H1 (cell line): ENCODE measurements at regions not wholly inside any gene's neighbourhood (a gene's known extent, or its start where the extent isn't known, plus 50 kb on each side); places are given as distances from the start of the nearest gene placed in this dataset.

Source experiments
- CBX5 ChIP-seq: fragments of 300-800, 300-1000 bp; sonication (generic); IDR thresholded peaks from 2 replicates; pipeline ENCODE4 v1.7.1; 2016; ENCODE audit warnings: antibody characterized with exemption, low read length, low read depth
- CHD1 ChIP-seq: IDR thresholded peaks from 2 replicates; pipeline ENCODE4 v1.6.1; 2012; ENCODE audit warnings: low read depth, low read length, improper control_type of control experiment
- CREB1 ChIP-seq: IDR thresholded peaks from 2 replicates; pipeline ENCODE4 v1.6.1; 2012; ENCODE audit warnings: inconsistent platforms
- CTCF ChIP-seq, 3 experiments: IDR thresholded peaks; 1 replicate in 2 of 3; 2 replicates in 1 of 3; pipeline versions ENCODE4 v1.5.1 to v1.6.1; 2011; ENCODE audit warnings: low read length in 3 of 3, mild to moderate bottlenecking in 3 of 3, inconsistent platforms in 2 of 3, low read depth in 1 of 3, moderate library complexity in 1 of 3; ENCODE audit not compliant: insufficient read depth in 1 of 3; ENCODE audit errors: control extremely low read depth in 1 of 3
- EGR1 ChIP-seq: IDR thresholded peaks from 2 replicates; pipeline ENCODE4 v1.6.1; 2011; ENCODE audit warnings: low read depth, low read length, borderline replicate concordance
- EZH2 ChIP-seq: fragments of 200-600 bp; sonication (generic); IDR thresholded peaks from 2 replicates; pipeline ENCODE4 v1.7.1; 2012; ENCODE audit warnings: low read depth, mild to moderate bottlenecking, moderate library complexity, low read length, inconsistent platforms; ENCODE audit not compliant: severe bottlenecking
- RBBP5 ChIP-seq: IDR thresholded peaks from 2 replicates; pipeline ENCODE4 v1.7.1; 2012; ENCODE audit warnings: low read depth, mild to moderate bottlenecking, inconsistent platforms, low read length, moderate library complexity, borderline replicate concordance
- RNF2 ChIP-seq: fragments of 200-900, 300-1000 bp; sonication (generic); IDR thresholded peaks from 2 replicates; pipeline ENCODE4 v1.7.1; 2016; ENCODE audit warnings: borderline replicate concordance, low read depth, mild to moderate bottlenecking, antibody characterized with exemption, low read length; ENCODE audit not compliant: poor library complexity, severe bottlenecking; ENCODE audit errors: missing control alignments
- RXRA ChIP-seq: IDR thresholded peaks from 2 replicates; pipeline ENCODE4 v1.6.1; 2011; ENCODE audit warnings: low read depth, mild to moderate bottlenecking, low read length, moderate library complexity; ENCODE audit not compliant: insufficient read depth
- SAP30 ChIP-seq: fragments of 300-600 bp; sonication (generic); IDR thresholded peaks from 2 replicates; pipeline ENCODE4 v1.7.1; 2012; ENCODE audit warnings: low read length, moderate library complexity, mild to moderate bottlenecking, inconsistent platforms; ENCODE audit not compliant: insufficient read depth, insufficient replicate concordance
- TAF1 ChIP-seq: IDR thresholded peaks from 2 replicates; pipeline ENCODE4 v1.6.1; 2011; ENCODE audit warnings: mild to moderate bottlenecking, low read depth, low read length
- TEAD4 ChIP-seq: IDR thresholded peaks from 2 replicates; pipeline ENCODE4 v1.6.1; 2012; ENCODE audit warnings: low read depth, low read length, inconsistent platforms, mixed read lengths

GRCh38 chr2:67083951-67084350 is 313.2 kb upstream of the ETAA1 start:
- TF ChIP-seq EZH2 (no peak), EGR1 (no peak), CTCF (IDR thresholded peaks at IDR 0.05; ENCODE audit: control extremely low read depth in 1 of 3, insufficient read depth in 1 of 3, low read depth in 1 of 3, low read length in 3 of 3) (no peak), CREB1 (no peak), TAF1 (no peak), CBX5 (no peak), RNF2 (no peak), CHD1 (no peak), SAP30 (no peak), RBBP5 (no peak), RXRA (no peak), TEAD4 (no peak)
